HG02981 (cell line): ENCODE measurements at regions not wholly inside any gene's neighbourhood (a gene's known extent, or its start where the extent isn't known, plus 50 kb on each side); places are given as distances from the start of the nearest gene placed in this dataset.

Experiments
- ATAC-seq: cut with Tn5 transposase; IDR thresholded peaks from one replicate; pipeline ENCODE4 v1.9.1; 2021; ENCODE audit warnings: mild to moderate bottlenecking, moderate library complexity; ENCODE audit not compliant: unreplicated experiment

- no peak for ATAC-seq
These were observed 79.0 kb upstream of the ODAD2 start for GRCh38 chr10:28077889-28078288.

DNA sequence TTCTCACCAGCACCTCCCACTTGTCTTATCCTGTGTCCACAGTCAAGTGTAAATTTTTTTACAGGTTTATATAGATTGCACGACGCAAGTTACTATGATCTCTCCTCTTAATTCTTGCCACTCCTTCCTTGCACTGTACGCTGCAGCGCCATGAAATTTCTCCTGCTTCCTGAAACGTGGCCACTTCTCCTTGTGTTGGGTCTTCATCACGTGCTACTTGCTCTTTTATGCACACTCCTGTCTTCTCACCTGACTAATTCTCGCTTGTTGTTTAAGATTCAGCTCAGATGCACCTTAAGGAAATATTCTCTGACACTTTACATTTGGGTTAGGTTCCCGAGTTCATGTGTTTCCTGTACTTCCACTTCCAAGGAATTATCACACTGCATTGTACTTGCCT is 76.5 kb upstream of the ODAD2 start:
- no peak for ATAC-seq

DNA sequence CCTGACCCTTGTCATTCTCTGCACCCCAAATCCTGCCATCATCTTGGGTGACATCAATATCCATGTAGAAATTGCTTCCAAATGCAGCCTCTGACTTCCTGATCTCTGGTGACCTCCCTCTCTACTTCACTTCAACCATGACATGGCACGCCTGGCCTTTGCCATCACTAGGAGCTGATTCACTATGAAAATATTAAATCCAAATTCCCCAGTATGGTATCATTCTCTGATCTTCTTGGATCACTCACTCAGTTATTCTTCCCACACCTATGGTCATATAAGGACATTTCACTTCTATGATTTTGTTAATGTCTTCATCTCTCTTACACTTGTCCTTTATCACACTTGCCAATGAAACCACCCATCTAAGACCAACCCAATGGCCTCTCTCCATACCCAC is 73.7 kb upstream of the ODAD2 start:
- no peak for ATAC-seq

DNA sequence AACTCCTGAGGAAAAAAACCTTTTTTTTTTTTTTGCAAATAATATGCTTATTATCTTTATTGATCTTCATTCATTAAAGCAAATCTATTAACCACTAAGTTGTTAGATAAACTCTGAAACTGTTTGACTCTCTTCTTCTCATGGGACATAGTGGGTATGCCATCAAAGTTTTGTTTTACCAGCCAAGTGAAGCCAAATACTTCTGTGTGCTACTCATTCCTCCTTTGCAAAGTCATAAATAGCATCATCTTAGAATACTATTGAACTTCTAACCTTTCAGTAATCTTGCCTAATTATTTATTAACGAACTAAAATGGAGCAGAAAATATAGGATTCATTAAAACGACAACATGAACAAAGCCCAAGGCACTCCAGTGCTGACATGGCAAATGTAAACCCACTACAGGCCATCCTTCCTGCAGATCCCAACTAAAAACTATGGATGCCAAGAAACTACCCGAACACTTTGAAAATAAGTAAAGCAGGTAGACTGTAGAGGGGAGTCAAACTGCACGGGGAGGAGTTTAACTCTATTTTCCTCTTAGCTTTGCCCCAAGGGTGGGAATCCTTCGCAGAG is 61.2 kb upstream of the ODAD2 start:
- no peak for ATAC-seq

- no peak for ATAC-seq
These were observed 59.9 kb upstream of the ODAD2 start for GRCh38 chr10:28058746-28059145.

- no peak for ATAC-seq
These were observed 55.5 kb upstream of the ODAD2 start for GRCh38 chr10:28054228-28054860.

- ATAC-seq: no peak
These were observed 50.4 kb upstream of the ODAD2 start for GRCh38 chr10:28049286-28049685.
